BJ (cell line): ENCODE measurements at regions not wholly inside any gene's neighbourhood (a gene's known extent, or its start where the extent isn't known, plus 50 kb on each side); places are given as distances from the start of the nearest gene placed in this dataset.

Experiments used
- CTCF ChIA-PET: fragments of 350-600 bp; formaldehyde crosslinking; extraction: SDS; loops from one replicate; lab custom pipeline; 2021; ENCODE audit warnings: antibody characterized with exemption, inconsistent platforms; lab: Yijun Ruan, JAX
- POLR2A ChIA-PET: fragments of 300-600 bp; sonication (Branson Sonifier 250); formaldehyde crosslinking; extraction: SDS; loops from one replicate; lab custom pipeline; 2021; ENCODE audit warnings: antibody characterized with exemption; lab: Charles Lee
- DNase-seq: peaks from one replicate; pipeline ENCODE4 v3.0.0-alpha.2; 2011; ENCODE audit warnings: low read depth
- H3K27me3 ChIP-seq: 2 replicates; pipeline ENCODE4 v1.6.0; 2011; ENCODE audit warnings: low read length; ENCODE audit not compliant: control insufficient read depth, insufficient read depth
- H3K36me3 ChIP-seq: 2 replicates; pipeline ENCODE4 v1.5.1; 2011; ENCODE audit warnings: low read length; ENCODE audit not compliant: control insufficient read depth, insufficient read depth
- H3K4me3 ChIP-seq: 2 replicates; pipeline ENCODE4 v1.5.1; 2011; ENCODE audit warnings: low read depth, mild to moderate bottlenecking, control low read depth, low read length
- TF ChIP-seq, protein P1 (sequence below): IDR thresholded peaks from 2 replicates; pipeline ENCODE4 v1.5.1; 2011; ENCODE audit warnings: low read depth, mild to moderate bottlenecking, control low read depth, inconsistent platforms, low read length, moderate library complexity; ENCODE audit not compliant: insufficient read depth

DNA sequence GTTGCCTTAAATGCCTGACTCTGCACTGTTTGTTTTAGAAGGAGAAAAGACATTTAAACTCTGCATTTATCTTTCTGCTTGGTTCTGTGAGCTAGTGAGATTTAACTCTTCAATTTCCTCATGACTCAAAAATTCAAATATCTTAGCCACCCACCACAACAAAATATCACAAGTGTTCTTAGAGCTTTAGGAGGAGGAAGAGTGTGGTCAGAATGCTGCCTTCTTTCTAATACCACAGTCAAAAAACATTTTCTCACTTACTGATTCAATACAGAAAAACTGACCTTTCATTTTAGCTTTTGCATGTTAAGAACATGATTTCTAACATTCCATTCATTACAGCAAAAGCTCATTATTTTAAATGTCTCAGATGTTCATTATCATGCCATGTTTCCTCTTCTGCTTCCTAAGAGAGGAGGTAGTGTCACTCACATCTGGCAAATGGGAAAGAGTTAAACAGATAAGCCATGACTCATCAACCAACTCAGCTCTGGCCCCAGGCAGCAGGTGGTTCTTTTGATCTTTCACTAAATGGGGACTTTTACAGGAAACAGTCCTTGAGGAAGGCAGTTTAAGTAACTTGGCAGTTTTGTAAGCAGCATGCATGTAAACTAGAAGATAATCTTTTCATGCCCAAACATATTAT is 56.4 kb upstream of the RNU6-8 start:
- DNase-seq: peak; percentile 46
- no peaks in the 10 kb centered on the region for H3K36me3 ChIP-seq
- ChIA-PET POLR2A (no interaction called here), CTCF (interaction anchor here (0.7 to 2.3 kb wide), 7 partner anchors 88 to 300 kb away, joined by 3 to 15 read pairs (median 4); no protein-coding TSS in a partner anchor)
- H3K4me3 ChIP-seq: no peak overlapping the region
- no peaks in the 10 kb centered on the region for H3K27me3 ChIP-seq
- TF ChIP-seq, protein P1, sequence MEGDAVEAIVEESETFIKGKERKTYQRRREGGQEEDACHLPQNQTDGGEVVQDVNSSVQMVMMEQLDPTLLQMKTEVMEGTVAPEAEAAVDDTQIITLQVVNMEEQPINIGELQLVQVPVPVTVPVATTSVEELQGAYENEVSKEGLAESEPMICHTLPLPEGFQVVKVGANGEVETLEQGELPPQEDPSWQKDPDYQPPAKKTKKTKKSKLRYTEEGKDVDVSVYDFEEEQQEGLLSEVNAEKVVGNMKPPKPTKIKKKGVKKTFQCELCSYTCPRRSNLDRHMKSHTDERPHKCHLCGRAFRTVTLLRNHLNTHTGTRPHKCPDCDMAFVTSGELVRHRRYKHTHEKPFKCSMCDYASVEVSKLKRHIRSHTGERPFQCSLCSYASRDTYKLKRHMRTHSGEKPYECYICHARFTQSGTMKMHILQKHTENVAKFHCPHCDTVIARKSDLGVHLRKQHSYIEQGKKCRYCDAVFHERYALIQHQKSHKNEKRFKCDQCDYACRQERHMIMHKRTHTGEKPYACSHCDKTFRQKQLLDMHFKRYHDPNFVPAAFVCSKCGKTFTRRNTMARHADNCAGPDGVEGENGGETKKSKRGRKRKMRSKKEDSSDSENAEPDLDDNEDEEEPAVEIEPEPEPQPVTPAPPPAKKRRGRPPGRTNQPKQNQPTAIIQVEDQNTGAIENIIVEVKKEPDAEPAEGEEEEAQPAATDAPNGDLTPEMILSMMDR: no peak

DNA sequence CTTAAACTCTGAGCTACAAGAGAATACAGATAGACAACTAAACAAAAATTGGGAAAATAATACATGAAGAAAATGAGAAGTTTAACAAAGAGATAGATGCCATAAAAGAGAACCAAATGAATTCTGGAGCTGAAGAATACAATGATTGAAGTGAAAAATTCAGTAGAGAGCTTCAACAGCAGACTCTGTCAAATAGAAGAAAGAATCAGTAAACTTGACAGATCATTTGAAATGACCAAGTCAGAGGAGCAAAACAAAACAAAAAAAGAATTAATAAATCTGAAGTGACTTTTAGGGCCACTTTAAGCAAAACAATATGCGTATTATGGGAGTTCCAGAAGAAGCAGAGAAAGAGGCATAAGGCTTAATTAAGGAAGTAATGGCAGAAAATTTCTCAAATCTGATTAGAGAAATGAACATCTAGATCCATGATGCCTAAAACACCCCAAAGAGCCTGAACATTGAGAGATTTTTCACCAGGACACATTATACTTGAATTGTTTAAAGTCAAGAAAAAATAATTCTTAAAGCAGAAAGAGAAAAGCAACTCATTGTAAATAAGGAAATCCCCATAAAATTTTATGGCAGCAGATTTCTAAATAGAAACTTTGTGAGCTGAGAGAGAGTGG is 61.0 kb upstream of the RNU6-8 start:
- no peaks in the 10 kb centered on the region for H3K36me3 ChIP-seq
- no peak for DNase-seq
- ChIA-PET CTCF (interaction anchor here (0.8 kb wide), 1 partner anchor 9 kb away, joined by 4 read pairs; no protein-coding TSS in a partner anchor), POLR2A (no interaction called here)
- no peaks in the 10 kb centered on the region for H3K27me3 ChIP-seq
- H3K4me3 ChIP-seq: no peak overlapping the region
- TF ChIP-seq, protein P1: no peak

DNA sequence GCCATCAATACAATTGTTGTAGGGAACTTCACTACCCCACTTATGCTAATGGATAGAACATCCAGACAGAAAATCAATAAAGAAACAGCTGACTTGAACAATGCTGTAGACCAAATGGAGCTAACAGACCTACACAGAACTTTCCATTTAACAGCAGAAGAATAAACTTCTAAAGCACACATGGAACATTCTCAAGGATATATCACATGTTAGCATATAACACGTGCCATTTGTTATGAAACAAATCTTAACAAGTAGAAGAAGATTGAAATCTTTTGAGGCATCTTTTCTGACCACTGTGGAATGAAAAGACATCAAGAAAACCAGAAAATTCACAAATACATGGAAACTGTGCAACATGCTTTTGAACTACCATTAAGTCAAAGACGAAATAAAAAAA is 62.5 kb upstream of the RNU6-8 start:
- TF ChIP-seq, protein P1: no peak
- POLR2A ChIA-PET: no interaction called here
- Histone ChIP-seq H3K27me3 (no peaks in the 10 kb centered on the region), H3K36me3 (no peaks in the 10 kb centered on the region), H3K4me3 (no peak overlapping the region)
- no peak for DNase-seq
- CTCF ChIA-PET: interaction anchor here (1.3 kb wide), 1 partner anchor 11 kb away, joined by 5 read pairs; no protein-coding TSS in a partner anchor

DNA sequence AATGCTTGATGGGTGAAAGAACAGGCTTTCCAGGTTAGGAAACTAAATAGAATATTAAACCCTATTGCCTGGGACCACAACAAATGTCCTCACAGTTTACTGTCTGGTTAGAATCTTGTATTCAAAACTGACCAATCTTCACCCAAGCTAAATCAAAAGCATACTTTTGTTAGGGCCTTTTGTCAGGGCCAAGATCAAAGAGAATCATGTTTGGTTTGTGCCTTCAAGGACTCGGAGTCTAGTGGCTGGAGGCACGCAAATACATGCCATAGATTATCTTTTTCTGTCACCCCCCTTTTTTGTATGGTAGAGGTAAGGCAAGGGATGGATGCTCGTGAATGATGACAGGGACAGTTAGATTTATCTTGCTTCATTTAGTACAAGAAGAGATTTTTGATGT is 51.1 kb upstream of the AKAP6 start:
- no peak overlapping the region for H3K4me3 ChIP-seq
- no peaks in the 10 kb centered on the region for H3K36me3 ChIP-seq
- TF ChIP-seq, protein P1: no peak
- H3K27me3 ChIP-seq: no peaks in the 10 kb centered on the region
- ChIA-PET POLR2A (no interaction called here), CTCF (no interaction called here)
- DNase-seq: no peak
